ENCODE measurements at regions not wholly inside any gene's neighbourhood (a gene's known extent, or its start where the extent isn't known, plus 50 kb on each side); places are given as distances from the start of the nearest gene placed in this dataset.
"Not testable (repeated sequence)": the region's sequence is repeated elsewhere in the genome, so short reads cannot be mapped to it uniquely, and the experiment has no call there.

DNA sequence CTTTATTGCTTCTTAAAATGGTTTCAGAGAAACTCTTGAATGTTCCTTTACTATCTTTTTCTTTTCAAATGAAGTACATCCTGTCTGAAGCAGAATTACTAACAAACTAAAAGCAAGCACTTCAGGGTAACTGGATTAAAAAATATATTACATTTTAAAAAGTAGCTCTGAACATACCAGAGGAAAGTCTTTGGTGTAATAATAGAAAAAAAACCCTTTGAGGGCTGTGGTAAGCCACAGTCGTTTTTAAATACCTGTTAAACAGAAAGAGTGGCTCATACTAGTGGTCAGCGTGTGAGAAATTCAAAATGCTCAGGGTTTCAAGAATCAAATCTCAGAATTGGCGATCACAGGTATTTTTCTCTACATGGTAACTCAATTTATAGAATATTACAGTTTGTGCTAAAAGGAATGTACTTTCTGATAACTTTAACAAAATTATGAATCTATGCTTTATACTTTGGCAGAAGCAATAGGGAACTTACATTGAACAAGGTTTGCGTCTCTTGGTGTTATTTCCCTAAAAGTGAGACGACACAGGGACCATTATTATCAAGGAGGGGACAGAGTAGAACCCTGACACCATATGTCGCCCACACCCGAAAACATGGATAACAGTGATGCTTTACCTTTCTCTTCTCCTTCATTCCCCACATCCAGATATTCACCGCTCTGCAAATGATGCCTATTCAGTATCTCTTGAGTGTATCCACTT, 97.0 kb upstream of the DPH5 start:
- no peak for TF ChIP-seq ZNF274 (IDR thresholded peaks at IDR 0.05; ENCODE audit: low read depth, low read length)
- peak overlapping the region; percentile 25; the same call in 1 of the 2 replicates for H3K4me3 ChIP-seq (ENCODE audit: low read length)

- H3K4me3 ChIP-seq (ENCODE audit: low read length): no peak overlapping the region
- no peak for TF ChIP-seq ZNF274 (IDR thresholded peaks at IDR 0.05; ENCODE audit: low read depth, low read length)
Measured at GRCh38 chr1:101121975-101122374, 96.4 kb upstream of the DPH5 start.

DNA sequence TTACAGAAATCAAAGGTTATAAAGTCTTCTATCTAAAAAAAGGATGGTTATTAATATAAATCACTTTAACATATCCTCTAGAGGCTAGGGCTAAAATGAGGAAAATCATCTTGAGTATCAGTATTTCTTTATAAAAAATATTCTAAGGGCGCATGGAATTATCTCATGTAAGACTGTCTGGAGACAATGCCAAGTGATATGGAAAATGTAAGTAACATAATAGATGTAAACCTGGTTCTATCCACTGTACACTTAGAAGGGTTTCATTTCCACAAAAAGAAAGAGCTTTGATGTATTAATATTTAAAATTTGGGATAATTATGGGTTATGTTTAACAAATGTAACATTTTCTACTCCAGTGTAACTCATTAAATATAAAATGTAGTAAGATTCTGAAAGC, 95.9 kb upstream of the DPH5 start:
- no peak overlapping the region for H3K4me3 ChIP-seq (ENCODE audit: low read length)
- no peak for TF ChIP-seq ZNF274 (IDR thresholded peaks at IDR 0.05; ENCODE audit: low read depth, low read length)

GRCh38 chr1:101120868-101121267, 95.3 kb upstream of the DPH5 start:
- TF ChIP-seq ZNF274 (IDR thresholded peaks at IDR 0.05; ENCODE audit: low read depth, low read length): no peak
- H3K4me3 ChIP-seq (ENCODE audit: low read length): no peak overlapping the region

DNA sequence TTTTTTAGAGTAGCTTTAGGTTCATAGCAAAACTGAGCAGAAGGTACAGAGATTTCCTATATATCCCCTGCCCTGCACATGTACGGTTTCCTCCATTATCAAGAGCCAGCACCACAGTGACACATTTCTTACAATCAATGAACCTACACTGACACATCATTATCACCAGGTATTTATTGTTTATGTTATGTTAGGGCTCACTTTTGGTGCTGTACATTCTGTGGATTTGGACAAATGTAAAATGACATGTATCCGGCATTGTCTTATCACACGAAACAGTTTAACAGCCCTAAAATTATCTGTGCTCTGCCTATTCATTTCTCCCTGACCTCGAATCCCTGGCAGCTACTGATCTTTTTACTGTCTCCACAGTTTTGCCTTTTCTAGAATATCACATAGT, 93.7 kb upstream of the DPH5 start:
- no peak overlapping the region for H3K4me3 ChIP-seq (ENCODE audit: low read length)
- TF ChIP-seq ZNF274 (IDR thresholded peaks at IDR 0.05; ENCODE audit: low read depth, low read length): no peak

DNA sequence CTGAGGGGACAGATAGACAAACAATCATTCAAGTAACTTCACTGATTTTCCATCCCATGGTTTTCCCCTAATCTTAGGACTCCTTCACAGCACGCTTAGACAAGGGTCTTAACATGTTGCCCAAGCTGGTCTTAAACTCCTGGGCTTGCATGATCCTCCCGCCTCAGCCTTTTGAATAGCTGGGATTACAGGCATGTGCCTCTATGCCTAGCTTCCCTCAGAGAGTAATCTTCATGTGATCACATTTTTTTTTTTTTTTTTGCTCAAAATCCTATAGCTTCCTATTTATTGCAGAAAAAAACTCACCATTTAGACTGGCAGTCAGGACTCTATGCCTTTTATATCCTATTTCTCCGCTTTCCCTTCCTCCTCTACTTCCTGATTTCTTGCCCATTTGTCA, 90.4 kb upstream of the DPH5 start:
- no peak overlapping the region for H3K4me3 ChIP-seq (ENCODE audit: low read length)
- TF ChIP-seq ZNF274 (IDR thresholded peaks at IDR 0.05; ENCODE audit: low read depth, low read length): no peak

DNA sequence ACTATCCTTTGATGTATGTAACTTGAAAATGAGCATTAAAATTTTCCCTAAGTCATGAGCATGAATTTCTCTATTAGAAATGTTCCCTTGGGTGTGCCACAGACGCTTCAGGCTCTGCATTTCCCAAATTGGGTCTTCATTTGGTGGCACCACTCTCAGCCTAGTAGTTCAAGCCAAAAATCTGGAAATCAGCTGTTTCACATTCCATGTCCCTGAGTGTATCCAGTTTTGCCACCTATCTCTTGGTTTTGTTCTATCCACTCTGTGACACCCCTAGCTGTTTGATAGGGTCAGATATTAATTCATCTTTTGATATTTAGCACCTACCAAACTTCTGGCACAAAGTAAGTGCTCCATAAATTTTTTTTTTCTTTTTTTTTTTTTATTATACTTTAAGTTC, 89.5 kb upstream of the DPH5 start:
- TF ChIP-seq ZNF274 (IDR thresholded peaks at IDR 0.05; ENCODE audit: low read depth, low read length): no peak
- no peak overlapping the region for H3K4me3 ChIP-seq (ENCODE audit: low read length)

DNA sequence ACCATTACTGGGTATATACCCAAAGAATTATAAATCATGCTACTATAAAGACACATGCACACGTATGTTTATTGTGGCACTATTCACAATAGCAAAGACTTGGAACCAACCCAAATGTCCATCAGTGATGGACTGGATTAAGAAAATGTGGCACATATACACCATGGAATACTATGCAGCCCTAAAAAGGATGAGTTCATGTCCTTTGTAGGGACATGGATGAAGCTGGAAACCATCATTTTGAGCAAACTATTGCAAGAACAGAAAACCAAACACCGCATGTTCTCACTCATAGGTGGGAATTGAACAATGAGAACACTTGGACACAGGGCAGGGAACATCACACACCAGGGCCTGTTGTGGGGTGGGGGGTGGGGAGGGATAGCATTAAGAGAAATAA, 88.5 kb upstream of the DPH5 start:
- not testable (repeated sequence) for H3K4me3 ChIP-seq (ENCODE audit: low read length)

- no peak for TF ChIP-seq ZNF274 (IDR thresholded peaks at IDR 0.05; ENCODE audit: low read depth, low read length)
- no peak overlapping the region for H3K4me3 ChIP-seq (ENCODE audit: low read length)
Measured at GRCh38 chr1:101112051-101112780, 86.6 kb upstream of the DPH5 start.

DNA sequence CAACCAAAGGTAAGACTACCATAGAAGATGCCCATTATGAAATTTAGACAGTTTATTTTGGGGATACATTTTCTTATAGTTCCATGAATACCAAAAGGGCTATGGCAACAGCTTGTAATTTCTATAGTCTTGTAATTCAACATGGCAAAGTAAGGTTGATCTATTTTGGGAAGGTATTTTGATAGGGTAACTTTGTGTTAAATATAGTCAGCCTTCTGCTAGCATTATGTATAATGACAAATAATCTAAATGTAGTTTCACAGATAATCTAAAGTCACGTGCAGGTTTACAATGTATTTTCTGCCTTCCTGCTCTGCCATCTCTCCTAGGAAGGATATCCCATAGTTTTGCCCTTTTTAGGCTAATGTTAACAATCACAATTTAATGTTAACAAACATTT, 85.9 kb upstream of the DPH5 start:
- no peak for TF ChIP-seq ZNF274 (IDR thresholded peaks at IDR 0.05; ENCODE audit: low read depth, low read length)
- H3K4me3 ChIP-seq (ENCODE audit: low read length): no peak overlapping the region

DNA sequence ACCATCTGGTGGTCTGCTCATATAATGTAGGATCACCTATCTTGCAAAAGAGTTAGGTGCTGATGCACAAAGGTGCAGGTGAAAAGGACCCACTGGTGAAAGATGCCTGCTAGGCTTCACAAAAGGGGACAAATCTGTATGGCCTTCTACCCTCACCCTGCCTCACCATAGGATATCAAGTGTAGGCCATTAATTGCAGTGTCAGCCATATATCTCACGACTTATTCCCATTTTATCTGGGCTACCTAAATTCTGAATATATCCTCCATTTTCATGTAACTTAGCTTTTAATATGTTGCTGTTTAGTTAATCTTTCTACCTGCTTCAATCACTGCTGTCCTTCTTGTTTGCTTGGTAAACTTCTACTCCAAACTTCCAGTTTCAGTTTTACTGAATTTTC, 84.2 kb upstream of the DPH5 start:
- no peak overlapping the region for H3K4me3 ChIP-seq (ENCODE audit: low read length)
- no peak for TF ChIP-seq ZNF274 (IDR thresholded peaks at IDR 0.05; ENCODE audit: low read depth, low read length)

GRCh38 chr1:101108111-101108500, 82.5 kb upstream of the DPH5 start:
- no peak for TF ChIP-seq ZNF274 (IDR thresholded peaks at IDR 0.05; ENCODE audit: low read depth, low read length)
- H3K4me3 ChIP-seq (ENCODE audit: low read length): no peak overlapping the region

DNA sequence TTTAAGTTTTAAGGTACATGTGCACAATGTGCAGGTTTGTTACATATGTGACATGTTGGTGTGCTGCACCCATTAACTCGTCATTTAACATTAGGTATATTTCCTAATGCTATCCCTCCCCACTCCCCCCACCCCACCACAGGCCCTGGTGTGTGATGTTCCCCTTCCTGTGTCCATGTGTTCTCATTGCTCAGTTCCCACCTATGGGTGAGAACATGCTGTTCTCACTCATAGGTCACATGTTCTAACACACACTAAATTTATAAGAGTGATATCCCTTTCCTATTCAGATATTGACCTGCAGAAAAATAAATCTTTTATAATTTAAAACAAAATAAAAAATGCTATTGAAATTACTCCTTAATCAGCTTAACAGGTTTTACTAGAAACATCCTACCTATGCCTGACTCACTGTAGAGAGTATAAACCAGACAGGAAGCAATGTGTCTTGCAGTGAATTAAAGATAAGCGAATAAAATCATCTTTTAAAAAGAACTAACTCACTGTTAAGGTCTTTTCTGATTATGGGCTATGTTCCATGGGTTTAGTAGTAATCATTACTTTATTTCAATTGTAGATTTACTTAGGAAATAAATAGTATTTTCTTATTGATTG, 82.0 kb upstream of the DPH5 start:
- no peak for TF ChIP-seq ZNF274 (IDR thresholded peaks at IDR 0.05; ENCODE audit: low read depth, low read length)
- no peak overlapping the region for H3K4me3 ChIP-seq (ENCODE audit: low read length)

DNA sequence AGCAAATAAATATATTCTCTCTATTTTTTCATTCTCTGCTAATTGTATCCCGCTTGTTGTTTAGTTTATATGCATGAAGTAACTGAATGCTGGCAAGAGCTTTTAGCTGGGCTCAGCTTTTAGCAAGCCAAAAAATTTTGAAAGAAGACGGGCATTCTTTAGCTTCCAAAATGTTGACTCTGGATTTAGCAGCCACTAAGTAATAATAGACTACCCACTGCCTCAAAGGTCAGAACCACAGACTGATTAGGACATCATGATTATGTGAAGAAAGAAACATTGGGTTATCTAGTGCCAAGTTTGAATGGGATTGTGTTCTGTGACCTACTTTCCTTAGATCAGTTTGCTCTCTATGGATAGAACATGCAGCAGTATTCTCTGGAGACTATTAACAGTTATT, 80.3 kb upstream of the DPH5 start:
- no peak overlapping the region for H3K4me3 ChIP-seq (ENCODE audit: low read length)
- TF ChIP-seq ZNF274 (IDR thresholded peaks at IDR 0.05; ENCODE audit: low read depth, low read length): no peak

DNA sequence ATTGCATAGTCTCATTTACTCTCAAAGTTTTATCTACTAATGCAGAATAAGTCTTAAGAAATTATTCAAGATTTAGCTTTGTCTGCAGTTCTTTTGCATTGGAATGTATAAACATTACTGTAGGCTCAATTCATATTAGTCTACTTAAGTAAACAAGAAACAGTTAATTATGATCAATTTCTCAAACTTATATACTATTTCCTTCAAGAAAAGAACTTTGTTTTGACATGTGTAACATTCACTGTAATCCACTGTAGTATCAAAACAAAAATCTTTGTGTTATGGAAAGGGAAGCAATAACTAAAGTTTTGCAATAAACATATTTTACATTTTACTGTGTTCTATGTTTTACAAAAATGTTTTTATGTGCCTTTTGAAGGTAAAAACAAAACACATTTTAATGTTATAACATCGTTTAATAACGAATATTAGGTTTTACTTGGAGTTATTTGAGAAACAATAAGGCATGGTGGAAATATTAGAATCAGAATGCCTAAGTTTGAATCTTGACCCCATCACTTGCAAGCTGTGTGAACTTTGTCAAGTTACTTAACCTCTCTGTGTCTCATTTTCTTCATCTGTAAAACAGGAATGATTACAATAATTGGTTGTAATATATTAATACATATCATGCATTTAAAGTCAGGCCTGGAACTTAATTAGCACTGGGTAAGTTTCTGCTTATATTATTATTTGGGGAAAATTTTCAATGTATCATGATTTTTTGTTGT, 77.0 kb upstream of the DPH5 start:
- no peak overlapping the region for H3K4me3 ChIP-seq (ENCODE audit: low read length)
- no peak for TF ChIP-seq ZNF274 (IDR thresholded peaks at IDR 0.05; ENCODE audit: low read depth, low read length)

All from GM08714 (cell line).